A673 (cell line): ENCODE measurements at regions not wholly inside any gene's neighbourhood (a gene's known extent, or its start where the extent isn't known, plus 50 kb on each side); places are given as distances from the start of the nearest gene placed in this dataset.

ENCODE experiments used
- CTCF ChIP-seq: fragments of 300-800, 200-600 bp; sonication (generic); conservative IDR thresholded peaks from 2 replicates; pipeline ENCODE4 v1.5.1; 2017; ENCODE audit warnings: low read depth, mild to moderate bottlenecking, antibody characterized with exemption, low read length, moderate library complexity, mixed read lengths
- EZH2 ChIP-seq: fragments of 200-600 bp; sonication (generic); IDR thresholded peaks from 2 replicates; pipeline ENCODE4 v1.6.1; 2017; ENCODE audit warnings: borderline replicate concordance, low read depth, mild to moderate bottlenecking, mixed read lengths, antibody characterized with exemption, low read length; ENCODE audit not compliant: poor library complexity, severe bottlenecking

DNA sequence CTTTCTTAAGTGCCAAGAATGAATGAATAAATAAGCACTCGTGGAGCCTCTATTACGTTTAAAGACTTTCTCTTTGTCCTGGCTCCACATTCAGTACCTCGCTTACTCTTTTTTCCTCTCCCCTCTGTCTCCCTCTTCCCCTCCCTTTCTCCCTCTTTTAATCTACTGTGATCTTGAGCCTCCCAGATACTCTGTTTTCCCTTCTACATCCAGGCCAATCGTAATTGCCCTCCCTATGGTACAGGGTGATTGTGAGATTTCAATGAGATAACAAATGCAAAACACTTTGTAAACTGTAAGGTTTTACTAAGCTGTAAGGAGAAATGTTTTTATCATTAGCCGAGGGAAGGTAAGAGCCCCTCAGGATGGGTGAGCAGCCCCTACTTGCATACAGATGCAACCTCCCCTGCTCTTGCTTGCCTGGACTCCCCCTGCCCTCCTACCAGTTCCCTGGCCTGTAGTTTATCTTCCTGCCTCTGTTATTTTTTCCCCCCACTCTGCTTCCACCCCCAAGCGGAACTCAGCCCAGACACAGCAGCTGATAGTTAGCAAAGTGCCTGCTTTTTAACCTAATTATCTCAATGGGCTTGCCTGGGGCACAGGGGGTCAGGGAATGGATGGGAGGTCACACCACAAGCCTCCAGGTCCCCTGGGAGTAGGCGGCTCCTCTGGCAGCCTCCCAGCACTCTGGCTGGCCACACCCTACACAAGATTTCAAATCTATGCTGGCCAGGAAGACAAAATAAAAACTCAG lies 76.9 kb upstream of the CADM1 start:
- TF ChIP-seq CTCF = no peak
- no peak for TF ChIP-seq EZH2
